ENCODE measurements at regions not wholly inside any gene's neighbourhood (a gene's known extent, or its start where the extent isn't known, plus 50 kb on each side); places are given as distances from the start of the nearest gene placed in this dataset.

DNA sequence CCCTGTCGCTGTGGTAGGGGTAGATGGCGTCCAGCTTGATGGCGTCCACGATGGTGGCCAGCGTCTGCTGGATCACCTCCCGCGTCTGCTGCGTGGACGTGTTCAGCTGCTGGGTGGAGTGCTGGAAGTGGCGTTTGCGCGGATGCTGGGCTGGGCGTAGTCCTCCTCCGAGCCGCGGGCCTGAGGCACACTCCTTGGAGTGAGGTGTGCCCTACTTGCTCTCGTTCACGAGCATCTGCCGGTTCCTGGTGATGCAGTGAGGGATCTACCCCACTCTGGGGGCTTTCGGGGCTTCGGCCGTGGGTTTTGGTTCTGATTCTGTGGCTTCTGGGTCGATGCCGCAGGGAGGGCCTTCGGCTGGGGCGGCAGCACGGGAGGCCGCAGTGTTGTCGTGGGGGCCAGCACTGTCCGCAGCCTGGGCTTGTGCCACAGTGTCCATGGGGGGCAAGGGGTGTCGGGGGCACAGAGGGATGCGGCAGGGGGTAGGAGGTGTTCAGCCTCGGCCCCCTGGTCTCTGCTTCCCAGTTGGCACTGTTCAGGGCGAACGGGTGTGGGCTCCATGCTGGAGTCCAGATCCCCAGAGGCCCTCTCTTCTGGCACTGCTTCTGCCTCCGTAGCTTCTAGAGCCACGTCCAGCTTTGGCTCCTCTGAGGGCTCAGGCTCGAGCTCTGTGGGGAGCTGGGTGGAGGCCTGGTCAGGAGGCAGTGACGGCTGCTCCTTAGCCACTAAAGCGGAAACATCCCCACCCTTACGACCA, 890.6 kb upstream of the LRRTM1 start:
- no peak for TF ChIP-seq POLR2A (IDR thresholded peaks at IDR 0.05)
- no peak for TF ChIP-seq EP300 (IDR thresholded peaks at IDR 0.05)

All from upper lobe of left lung (tissue), 4 donors.